Endodermal cell (in vitro differentiated cells): ENCODE measurements at regions not wholly inside any gene's neighbourhood (a gene's known extent, or its start where the extent isn't known, plus 50 kb on each side); places are given as distances from the start of the nearest gene placed in this dataset.

ENCODE experiments used
- DNase-seq: peaks from one replicate; pipeline ENCODE4 v3.0.0-alpha.2; 2017
- H3K27ac ChIP-seq: 2 replicates; pipeline ENCODE4 v1.5.1; 2013; ENCODE audit warnings: mild to moderate bottlenecking, low read depth, low read length, moderate library complexity
- H3K27me3 ChIP-seq: 2 replicates; pipeline ENCODE4 v1.6.1; 2013; ENCODE audit warnings: mild to moderate bottlenecking, low read length, moderate library complexity; ENCODE audit not compliant: insufficient read depth, control insufficient read depth, poor library complexity, severe bottlenecking
- H3K36me3 ChIP-seq: 2 replicates; pipeline ENCODE4 v1.7.0; 2013; ENCODE audit warnings: mild to moderate bottlenecking, low read length, moderate library complexity; ENCODE audit not compliant: control insufficient read depth, insufficient read depth
- H3K4me1 ChIP-seq: one replicate; pipeline ENCODE4 v1.7.0; 2013; ENCODE audit warnings: low read length; ENCODE audit not compliant: control insufficient read depth, insufficient read depth
- H3K4me3 ChIP-seq: 2 replicates; pipeline ENCODE4 v1.5.1; 2013; ENCODE audit warnings: mild to moderate bottlenecking, low read length, moderate library complexity
- H3K9ac ChIP-seq: 2 replicates; pipeline ENCODE4 v1.6.1; 2013; ENCODE audit warnings: mild to moderate bottlenecking, low read length, moderate library complexity; ENCODE audit not compliant: poor library complexity, severe bottlenecking; ENCODE audit errors: extremely low read depth
- H3K9me3 ChIP-seq: 2 replicates; pipeline ENCODE4 v1.6.1; 2013; ENCODE audit warnings: mild to moderate bottlenecking, low read length, moderate library complexity; ENCODE audit not compliant: control insufficient read depth
- H3K27ac Mint-ChIP-seq: 2 replicates; pipeline ENCODE4 v1.8.0; 2020; ENCODE audit warnings: mixed read lengths
- H3K27me3 Mint-ChIP-seq: 2 replicates; pipeline ENCODE4 v1.8.0; 2021; ENCODE audit warnings: mild to moderate bottlenecking, mixed read lengths; ENCODE audit not compliant: insufficient read depth
- H3K36me3 Mint-ChIP-seq: 2 replicates; pipeline ENCODE4 v1.8.0; 2020; ENCODE audit warnings: low read depth, mixed read lengths
- H3K4me1 Mint-ChIP-seq: 2 replicates; pipeline ENCODE4 v1.8.0; 2020; ENCODE audit warnings: mixed read lengths
- H3K4me3 Mint-ChIP-seq: 2 replicates; pipeline ENCODE4 v1.8.0; 2020; ENCODE audit warnings: mild to moderate bottlenecking, moderate library complexity, mixed read lengths
- H3K9me3 Mint-ChIP-seq: 2 replicates; pipeline ENCODE4 v1.8.0; 2020; ENCODE audit warnings: mild to moderate bottlenecking, mixed read lengths
- WGBS, 2 experiments: methylation state at CpG; one replicate each; pipeline versions ENCODE4 v1.1.5 to v1.1.7; 2013; ENCODE audit warnings: missing lambda C conversion rate in 2 of 2, mixed read lengths in 1 of 2; ENCODE audit not compliant: insufficient coverage in 1 of 2, insufficient read length in 1 of 2; 5-methylcytosine and 5-hydroxymethylcytosine counted together
- TF ChIP-seq, protein P1 (sequence below): fragments of 200-600 bp; sonication (generic); conservative IDR thresholded peaks from 2 replicates; pipeline ENCODE4 v1.5.0; 2021; ENCODE audit warnings: antibody characterized with exemption, mild to moderate bottlenecking

DNA sequence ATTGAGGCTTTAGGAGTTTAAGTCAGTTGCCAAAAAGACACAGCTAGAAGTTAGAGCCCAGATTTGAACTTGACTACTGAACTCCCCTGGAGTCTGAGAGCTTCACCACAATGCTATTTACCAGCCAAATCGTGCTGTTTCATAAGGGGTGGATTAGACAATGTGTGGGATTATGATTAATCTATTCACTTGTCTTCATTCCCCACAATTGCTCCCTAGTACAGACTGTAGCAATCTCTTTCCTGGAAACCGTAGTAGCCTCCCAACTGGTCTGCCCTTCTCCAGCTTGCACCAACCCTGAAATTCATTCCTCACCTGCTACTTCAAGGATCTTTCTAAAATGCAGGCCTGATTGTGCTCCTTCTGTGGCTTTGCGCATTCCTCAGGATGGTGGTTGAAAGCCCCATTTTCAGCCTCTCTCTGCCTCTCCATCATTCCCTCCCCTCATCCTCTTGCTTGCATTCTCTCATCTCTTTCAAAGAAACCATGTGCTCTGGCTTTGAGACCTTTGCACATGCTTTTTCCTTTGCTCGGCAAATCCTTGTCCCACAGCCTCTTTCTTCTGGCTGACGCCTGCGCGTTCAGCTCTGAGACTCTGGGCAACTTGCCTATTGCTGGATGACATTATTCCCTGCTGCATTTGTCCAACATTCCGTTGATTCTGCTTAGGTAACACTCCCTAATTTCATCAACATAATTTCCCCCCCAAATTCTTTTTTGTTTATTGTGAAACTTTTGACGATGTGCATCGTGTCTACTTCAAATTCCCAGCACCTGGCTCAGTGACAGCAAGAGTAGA lies 145.1 kb downstream of the ADRA2A start:
- H3K27ac Mint-ChIP-seq: no peak overlapping the region
- WGBS, 2 experiments: 83 to 86% methylated on average over 7 to 9 of the region's 10 CpGs
- Histone ChIP-seq H3K9me3 (peaks cover 5% of the 10 kb centered on the region), H3K9ac (no peak overlapping the region), H3K27me3 (no peaks in the 10 kb centered on the region), H3K4me1 (no peaks in the 10 kb centered on the region), H3K36me3 (no peaks in the 10 kb centered on the region), H3K4me3 (no peak overlapping the region), H3K27ac (no peak overlapping the region)
- H3K9me3 Mint-ChIP-seq: peaks cover 3% of the 10 kb centered on the region
- H3K4me1 Mint-ChIP-seq: no peaks in the 10 kb centered on the region
- no peak overlapping the region for H3K4me3 Mint-ChIP-seq
- no peak for DNase-seq
- peaks cover 5% of the 10 kb centered on the region for H3K27me3 Mint-ChIP-seq
- TF ChIP-seq, protein P1, sequence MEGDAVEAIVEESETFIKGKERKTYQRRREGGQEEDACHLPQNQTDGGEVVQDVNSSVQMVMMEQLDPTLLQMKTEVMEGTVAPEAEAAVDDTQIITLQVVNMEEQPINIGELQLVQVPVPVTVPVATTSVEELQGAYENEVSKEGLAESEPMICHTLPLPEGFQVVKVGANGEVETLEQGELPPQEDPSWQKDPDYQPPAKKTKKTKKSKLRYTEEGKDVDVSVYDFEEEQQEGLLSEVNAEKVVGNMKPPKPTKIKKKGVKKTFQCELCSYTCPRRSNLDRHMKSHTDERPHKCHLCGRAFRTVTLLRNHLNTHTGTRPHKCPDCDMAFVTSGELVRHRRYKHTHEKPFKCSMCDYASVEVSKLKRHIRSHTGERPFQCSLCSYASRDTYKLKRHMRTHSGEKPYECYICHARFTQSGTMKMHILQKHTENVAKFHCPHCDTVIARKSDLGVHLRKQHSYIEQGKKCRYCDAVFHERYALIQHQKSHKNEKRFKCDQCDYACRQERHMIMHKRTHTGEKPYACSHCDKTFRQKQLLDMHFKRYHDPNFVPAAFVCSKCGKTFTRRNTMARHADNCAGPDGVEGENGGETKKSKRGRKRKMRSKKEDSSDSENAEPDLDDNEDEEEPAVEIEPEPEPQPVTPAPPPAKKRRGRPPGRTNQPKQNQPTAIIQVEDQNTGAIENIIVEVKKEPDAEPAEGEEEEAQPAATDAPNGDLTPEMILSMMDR: no peak
- H3K36me3 Mint-ChIP-seq: no peaks in the 10 kb centered on the region

DNA sequence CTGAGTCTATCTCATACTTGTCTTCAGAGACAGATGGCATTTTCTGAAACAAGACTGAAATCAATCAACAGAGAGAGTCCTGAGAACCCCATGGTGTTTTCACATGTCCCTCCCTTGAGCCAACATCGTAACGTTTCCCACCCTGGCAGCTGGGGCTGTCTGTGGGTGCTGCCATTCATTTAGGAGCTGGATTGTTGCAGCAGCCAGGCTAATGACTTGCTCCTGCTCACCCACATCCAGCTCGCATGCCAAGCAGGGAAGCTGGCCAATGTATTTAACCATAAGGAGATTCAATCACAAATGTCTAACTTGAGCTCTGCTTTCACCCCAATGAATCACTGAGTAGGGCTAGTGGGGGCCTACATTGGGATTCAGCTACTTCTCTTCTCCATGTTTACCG lies 146.1 kb downstream of the ADRA2A start:
- Histone ChIP-seq H3K4me1 (no peaks in the 10 kb centered on the region), H3K4me3 (no peak overlapping the region), H3K9ac (no peak overlapping the region), H3K27ac (no peak overlapping the region), H3K36me3 (no peaks in the 10 kb centered on the region), H3K27me3 (no peaks in the 10 kb centered on the region), H3K9me3 (peaks cover 8% of the 10 kb centered on the region)
- DNase-seq: no peak
- H3K27ac Mint-ChIP-seq: no peak overlapping the region
- H3K4me1 Mint-ChIP-seq: no peaks in the 10 kb centered on the region
- H3K9me3 Mint-ChIP-seq: peaks cover 3% of the 10 kb centered on the region
- WGBS, 2 experiments: 80 to 93% methylated on average over 2 to 4 of the region's 4 CpGs
- TF ChIP-seq, protein P1: no peak
- H3K36me3 Mint-ChIP-seq: no peaks in the 10 kb centered on the region
- H3K4me3 Mint-ChIP-seq: no peak overlapping the region
- peaks cover 5% of the 10 kb centered on the region for H3K27me3 Mint-ChIP-seq

DNA sequence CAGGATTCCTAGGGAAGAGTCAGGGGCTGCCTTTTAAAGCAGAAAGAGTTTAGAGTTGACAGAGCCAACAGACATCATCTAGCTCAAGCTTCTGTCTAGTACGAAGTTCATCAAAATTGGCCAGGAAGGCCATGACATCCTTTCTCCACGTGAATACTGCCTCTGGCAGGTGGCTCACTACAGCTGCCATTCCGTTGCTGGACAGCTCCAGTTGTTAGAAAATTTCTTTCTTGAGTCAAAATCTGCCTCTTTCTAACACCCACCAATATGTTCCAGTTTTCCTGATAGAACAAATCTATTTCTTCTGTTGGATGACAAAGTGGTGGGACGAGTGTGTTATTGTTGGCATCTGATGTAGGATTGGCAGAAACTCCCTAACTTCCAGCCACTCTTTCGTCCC lies 154.9 kb downstream of the ADRA2A start:
- peaks cover 4% of the 10 kb centered on the region for H3K9me3 ChIP-seq
- no peaks in the 10 kb centered on the region for H3K4me1 ChIP-seq
- peaks cover 5% of the 10 kb centered on the region for H3K27me3 ChIP-seq
- H3K4me3 Mint-ChIP-seq: no peak overlapping the region
- H3K36me3 Mint-ChIP-seq: no peaks in the 10 kb centered on the region
- H3K27ac Mint-ChIP-seq: no peak overlapping the region
- WGBS, 2 experiments: 49 to 66% methylated on average over 3 to 4 of the region's 5 CpGs
- no peaks in the 10 kb centered on the region for H3K4me1 Mint-ChIP-seq
- TF ChIP-seq, protein P1: no peak
- no peak overlapping the region for H3K4me3 ChIP-seq
- no peak overlapping the region for H3K27ac ChIP-seq
- no peaks in the 10 kb centered on the region for H3K36me3 ChIP-seq
- H3K9me3 Mint-ChIP-seq: peaks cover 3% of the 10 kb centered on the region
- peaks cover 7% of the 10 kb centered on the region for H3K27me3 Mint-ChIP-seq
- H3K9ac ChIP-seq: no peak overlapping the region
- DNase-seq: no peak
